NOMO-1 (cell line): ENCODE measurements at regions not wholly inside any gene's neighbourhood (a gene's known extent, or its start where the extent isn't known, plus 50 kb on each side); places are given as distances from the start of the nearest gene placed in this dataset.

Experiments used
- DNase-seq, 2 experiments: peaks; one replicate each; lab custom pipeline; 2025; ENCODE audit not compliant: unreplicated experiment in 2 of 2; lab: John Stamatoyannopoulos, UW

DNA sequence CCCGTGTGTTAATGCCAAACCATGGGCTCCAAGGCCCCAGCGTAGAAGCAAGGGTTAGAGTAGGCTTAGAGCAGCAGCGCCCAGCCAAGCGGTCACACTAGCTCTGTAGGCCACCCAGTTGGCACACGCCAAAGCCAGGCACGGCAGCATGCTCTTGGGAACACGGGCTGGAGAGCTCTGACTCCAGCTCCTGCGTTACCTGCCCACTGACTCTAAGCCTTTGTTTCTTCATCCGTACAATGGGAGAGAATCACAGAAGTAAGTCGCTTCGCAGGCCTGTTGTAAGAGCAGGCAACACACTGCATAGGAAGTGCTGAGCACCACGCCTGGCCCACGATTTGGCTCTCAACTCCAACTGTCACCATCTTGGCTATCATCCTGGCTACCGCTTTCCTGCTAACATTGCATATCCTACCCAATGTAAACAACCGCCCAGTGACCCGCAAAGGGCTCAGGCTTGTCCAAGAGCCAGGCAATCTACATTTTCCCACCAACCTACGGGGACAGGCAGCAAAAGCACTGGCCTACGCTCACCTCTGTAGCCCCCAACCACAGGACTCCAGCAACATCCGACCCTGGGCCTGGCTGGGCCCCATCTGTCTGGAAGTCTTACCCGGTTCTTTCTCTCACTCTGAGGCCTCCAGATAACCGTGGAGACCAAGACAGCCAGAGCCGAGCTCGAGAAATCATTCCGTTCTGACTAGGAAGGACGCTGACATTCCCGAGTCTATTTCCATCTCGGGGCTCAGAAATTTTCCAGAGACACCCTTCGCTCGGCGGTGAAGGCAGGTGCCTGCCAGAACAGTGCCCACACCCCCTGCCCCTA lies 91.5 kb upstream of the ZNF507 start:
- DNase-seq = no peak

GRCh38 chr19:32254509-32254890 lies 90.9 kb upstream of the ZNF507 start:
- peak in 1 of 2 experiments; percentile 2 for DNase-seq

- no peak for DNase-seq
Measured at GRCh38 chr19:32255536-32256295, 89.7 kb upstream of the ZNF507 start.

- DNase-seq = no peak
Measured at GRCh38 chr19:32256341-32256975, 89.0 kb upstream of the ZNF507 start.

DNA sequence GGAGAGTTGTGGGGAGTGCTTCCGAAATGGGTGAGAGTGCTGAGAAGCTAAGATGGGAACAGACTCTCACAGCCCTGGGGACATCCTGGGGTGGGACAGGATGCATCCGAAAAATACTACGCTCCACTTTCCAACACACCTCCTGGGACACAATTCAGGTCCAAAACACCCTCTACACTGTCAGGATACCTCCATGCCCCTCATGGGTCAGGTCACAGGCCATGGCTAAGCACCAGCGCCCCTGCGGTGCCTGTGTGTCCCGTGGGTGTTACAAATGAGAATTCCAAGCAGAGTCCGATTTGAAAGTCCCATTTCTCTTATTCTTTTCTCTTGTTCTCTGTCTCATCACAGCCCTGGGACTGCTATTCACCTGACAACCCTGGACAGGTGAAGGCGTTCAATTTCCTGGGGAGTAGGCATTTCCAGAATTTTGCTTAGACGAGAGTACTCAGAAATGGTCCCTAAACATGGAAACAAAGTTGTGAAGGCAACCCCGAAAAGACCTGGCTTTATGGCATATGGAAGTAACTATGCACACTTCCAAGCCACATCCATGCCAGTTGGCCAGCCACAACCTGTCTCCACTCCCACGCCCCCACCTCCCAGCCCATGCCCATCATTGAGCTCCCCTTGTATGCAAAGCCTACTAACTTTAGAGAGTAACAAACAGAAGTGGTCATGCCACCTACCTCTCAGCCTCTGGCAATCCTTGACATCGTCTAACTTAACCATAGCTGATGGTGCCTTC lies 87.9 kb upstream of the ZNF507 start:
- no peak for DNase-seq

DNA sequence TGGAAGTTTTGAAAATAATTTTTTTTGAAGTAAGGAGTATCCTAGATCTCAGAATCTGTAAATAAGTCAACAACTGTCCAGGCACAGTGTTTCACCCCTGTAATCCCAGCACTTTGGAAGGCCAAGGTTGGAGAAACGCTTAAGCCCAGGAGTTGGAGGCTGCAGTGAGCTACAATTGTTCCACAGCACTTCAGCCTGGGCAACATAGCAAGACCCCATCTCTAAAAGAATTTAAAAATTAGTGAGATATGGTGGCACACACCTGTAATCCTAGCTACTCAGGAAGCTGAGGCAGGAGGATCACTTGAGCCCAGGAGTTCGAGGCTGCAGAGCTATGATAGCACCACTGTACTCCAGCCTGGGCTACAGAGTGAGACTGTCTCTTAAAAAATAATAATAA lies 87.2 kb upstream of the ZNF507 start:
- no peak for DNase-seq

DNA sequence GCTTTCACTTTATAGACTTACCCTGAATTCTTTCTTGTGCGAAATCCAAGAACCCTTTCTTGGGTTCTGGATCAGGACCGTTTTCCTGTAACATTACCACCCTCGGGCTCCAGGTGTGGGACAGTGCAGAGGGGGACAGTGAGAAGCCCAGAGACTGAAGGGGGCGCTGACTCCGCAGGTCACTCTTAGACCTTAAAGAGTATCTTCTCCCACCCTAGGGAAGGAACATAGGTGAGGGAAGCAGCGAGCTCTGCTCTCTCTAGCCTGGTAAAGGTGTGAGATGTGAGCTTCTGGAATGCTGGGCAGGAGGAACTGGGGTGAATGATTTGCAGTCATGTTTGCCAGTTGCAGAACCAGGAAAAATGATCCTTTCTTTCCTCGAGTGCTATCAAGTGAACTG lies 80.8 kb upstream of the ZNF507 start:
- no peak for DNase-seq

DNA sequence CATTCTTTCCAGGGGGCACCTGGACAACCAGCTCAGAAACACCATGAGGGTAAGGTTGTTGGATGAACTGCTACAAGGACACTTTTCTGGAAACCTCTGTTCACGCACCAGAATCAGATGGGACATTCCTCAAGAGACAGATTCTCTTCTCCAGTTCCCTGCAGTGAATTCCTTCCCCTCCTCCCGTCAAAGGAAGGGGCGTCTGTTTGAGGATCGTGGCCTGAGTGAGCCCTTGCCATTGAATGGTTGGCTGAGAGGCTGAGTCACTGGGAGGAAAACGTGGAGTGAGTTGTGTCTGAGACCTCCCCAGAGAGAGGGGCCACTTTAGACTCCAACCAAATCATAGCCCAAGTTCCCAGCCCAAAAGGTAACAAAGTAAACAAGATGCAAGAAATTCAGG lies 79.4 kb upstream of the ZNF507 start:
- DNase-seq = no peak

GRCh38 chr19:32266460-32266859 lies 79.0 kb upstream of the ZNF507 start:
- DNase-seq = no peak

GRCh38 chr19:32268381-32268780 lies 77.0 kb upstream of the ZNF507 start:
- DNase-seq = no peak

GRCh38 chr19:32269831-32270230 lies 75.6 kb upstream of the ZNF507 start:
- DNase-seq = peak; percentile 13 to 18

DNA sequence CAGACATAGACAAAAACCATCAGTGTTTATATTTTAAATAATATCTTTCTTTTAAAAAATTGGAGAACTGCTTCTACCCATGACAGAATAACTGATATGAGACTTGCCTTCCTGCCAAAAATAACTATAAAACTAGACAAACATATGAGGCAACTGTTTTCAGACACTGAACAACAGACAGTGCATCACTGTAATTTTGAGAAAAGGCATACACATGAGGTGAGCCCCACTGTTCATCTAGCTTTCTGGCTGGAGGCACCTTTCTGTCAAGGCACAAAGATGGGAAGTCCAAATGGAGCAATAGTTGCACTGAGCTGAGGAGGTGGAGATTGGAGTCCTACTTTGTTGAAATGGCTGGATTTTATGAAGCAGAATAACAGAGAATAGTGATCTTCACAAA lies 71.9 kb upstream of the ZNF507 start:
- DNase-seq = no peak

- DNase-seq = peak in 1 of 2 experiments; percentile 5
Measured at GRCh38 chr19:32287086-32287485, 58.3 kb upstream of the ZNF507 start.

DNA sequence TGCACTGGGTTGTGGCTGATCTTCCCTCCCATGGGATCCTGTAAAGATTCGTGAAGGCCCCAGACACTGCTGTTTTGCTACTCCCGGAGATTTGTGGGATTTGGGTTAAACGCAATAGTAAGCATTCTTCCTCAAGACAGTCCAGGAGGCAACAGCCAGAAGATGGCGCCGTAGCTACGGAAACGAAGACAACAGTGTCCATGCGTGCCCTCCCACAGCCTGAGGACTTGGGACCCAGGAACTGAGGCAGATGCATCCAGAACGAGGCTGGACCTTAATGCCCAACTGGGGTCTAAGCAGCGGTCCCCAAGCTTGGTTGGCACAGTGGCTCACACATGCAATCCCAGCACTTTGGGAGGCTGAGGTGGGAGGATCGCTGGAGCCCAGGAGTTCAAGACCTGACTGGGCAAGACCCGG lies 57.6 kb upstream of the ZNF507 start:
- DNase-seq = peak in 1 of 2 experiments; percentile 19

DNA sequence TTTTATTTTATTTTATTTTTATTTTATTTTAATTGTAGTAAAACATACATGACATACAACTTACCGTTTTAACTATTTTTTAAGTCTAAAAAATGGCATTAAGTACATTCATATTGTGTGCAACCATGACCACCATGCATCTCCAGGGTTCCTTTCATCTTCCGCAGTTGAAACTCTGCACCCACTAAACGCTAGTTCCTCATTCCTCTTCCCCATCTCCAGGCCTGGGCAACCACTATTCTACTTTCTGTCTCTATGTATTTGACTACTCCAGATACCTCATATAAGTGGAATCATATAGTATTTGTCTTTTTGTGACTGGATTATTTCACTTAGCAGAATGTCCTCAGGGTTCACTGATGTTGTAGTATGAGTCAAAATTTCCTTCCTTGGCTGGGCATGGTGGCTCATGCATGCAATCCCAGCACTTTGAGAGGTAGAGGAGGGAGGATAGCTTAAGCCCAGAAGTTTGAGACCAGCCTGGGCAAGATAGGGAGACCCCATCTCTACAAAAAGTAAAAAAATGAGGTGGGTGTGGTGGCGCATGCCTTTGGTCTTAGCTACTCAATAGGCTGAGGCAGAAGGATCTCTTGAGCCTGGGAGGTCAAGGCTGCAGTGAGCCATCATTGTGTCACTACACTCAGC lies 55.7 kb upstream of the ZNF507 start:
- peak; percentile 73 to 78 for DNase-seq

DNA sequence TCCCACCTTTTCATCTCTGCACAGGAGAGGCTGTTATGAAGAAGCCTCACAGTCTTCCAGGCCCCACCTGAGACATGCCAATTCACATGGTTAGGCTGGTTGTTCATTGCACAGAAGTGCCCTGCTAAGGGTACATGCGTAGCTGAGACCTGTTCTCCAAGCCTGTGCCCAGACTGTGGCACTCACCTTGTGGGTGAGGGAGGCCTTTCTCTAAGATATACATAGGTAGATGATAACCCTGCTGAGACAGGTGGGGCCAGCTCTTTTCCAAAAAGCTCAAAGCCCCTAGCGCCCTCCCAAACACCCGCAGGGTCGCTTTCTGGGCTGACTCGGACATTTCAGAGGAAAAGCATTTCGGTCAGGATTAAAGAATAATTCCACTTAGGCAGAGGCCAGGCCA lies 53.5 kb upstream of the ZNF507 start:
- no peak for DNase-seq

- no peak for DNase-seq
Measured at GRCh38 chr19:32294871-32295438, 50.5 kb upstream of the ZNF507 start.
